Immature natural killer cell (primary cell): ENCODE measurements at regions not wholly inside any gene's neighbourhood (a gene's known extent, or its start where the extent isn't known, plus 50 kb on each side); places are given as distances from the start of the nearest gene placed in this dataset.

ENCODE experiments used
- DNase-seq, 3 donors: peaks; one replicate each; pipeline ENCODE4 v3.0.0; 2022; ENCODE audit warnings: mixed read lengths in 1 of 3
- H3K27ac Mint-ChIP-seq, 6 donors: one replicate each; pipeline ENCODE4 v1.8.0; 2020; ENCODE audit warnings: mixed read lengths in 6 of 6, mild to moderate bottlenecking in 5 of 6, inconsistent platforms in 4 of 6, moderate library complexity in 3 of 6
- H3K27me3 Mint-ChIP-seq, 3 donors: one replicate each; pipeline ENCODE4 v1.8.0; 2020 to 2021; ENCODE audit warnings: low read depth in 3 of 3, mild to moderate bottlenecking in 3 of 3, mixed read lengths in 3 of 3, moderate library complexity in 3 of 3, inconsistent platforms in 1 of 3
- H3K36me3 Mint-ChIP-seq, 3 donors: one replicate each; pipeline ENCODE4 v1.8.0; 2020; ENCODE audit warnings: mixed read lengths in 3 of 3, inconsistent platforms in 2 of 3, mild to moderate bottlenecking in 2 of 3
- H3K4me1 Mint-ChIP-seq, 2 donors: one replicate each; pipeline ENCODE4 v1.8.0; 2020; ENCODE audit warnings: inconsistent platforms in 2 of 2, mild to moderate bottlenecking in 2 of 2, mixed read lengths in 2 of 2, moderate library complexity in 1 of 2
- H3K4me3 Mint-ChIP-seq, 5 donors: one replicate each; pipeline ENCODE4 v1.8.0; 2020; ENCODE audit warnings: mild to moderate bottlenecking in 5 of 5, mixed read lengths in 5 of 5, inconsistent platforms in 3 of 5, moderate library complexity in 3 of 5
- H3K9me3 Mint-ChIP-seq, 6 donors: one replicate each; pipeline ENCODE4 v1.8.0; 2020; ENCODE audit warnings: mild to moderate bottlenecking in 6 of 6, mixed read lengths in 6 of 6, inconsistent platforms in 4 of 6, moderate library complexity in 3 of 6

DNA sequence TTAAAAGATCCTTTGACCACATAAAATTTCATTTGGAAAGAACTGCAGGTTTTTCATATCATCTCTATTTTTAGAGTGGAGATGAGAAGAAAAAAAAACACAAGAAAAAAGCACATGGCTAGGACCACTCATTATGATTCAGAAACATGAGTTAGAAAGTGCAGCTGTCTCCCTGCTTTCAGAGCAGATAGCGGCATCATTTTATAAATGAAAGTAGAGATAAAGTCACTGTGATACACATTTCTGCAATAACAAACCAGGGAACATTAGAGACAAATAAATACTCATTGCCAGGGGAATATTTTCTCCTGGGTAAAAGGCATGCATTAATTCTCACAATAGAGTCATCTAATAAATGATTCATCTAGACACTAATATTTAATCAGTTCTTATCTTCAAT is 87.5 kb upstream of the PLPPR4 start:
- Mint-ChIP-seq H3K9me3 (no peaks in the 10 kb centered on the region), H3K27me3 (peaks cover 0 to 3% (median 0%) of the 10 kb centered on the region in 3 donors), H3K27ac (no peak overlapping the region), H3K36me3 (no peaks in the 10 kb centered on the region), H3K4me3 (no peak overlapping the region), H3K4me1 (no peaks in the 10 kb centered on the region)
- DNase-seq = no peak

- H3K4me1 Mint-ChIP-seq = no peaks in the 10 kb centered on the region
- H3K4me3 Mint-ChIP-seq = no peak overlapping the region
- no peaks in the 10 kb centered on the region for H3K9me3 Mint-ChIP-seq
- DNase-seq = no peak
- H3K36me3 Mint-ChIP-seq = no peaks in the 10 kb centered on the region
- no peak overlapping the region for H3K27ac Mint-ChIP-seq
- H3K27me3 Mint-ChIP-seq = peaks cover 0 to 3% (median 0%) of the 10 kb centered on the region in 3 donors
Measured at GRCh38 chr1:99177465-99177864, 86.8 kb upstream of the PLPPR4 start.

GRCh38 chr1:99180343-99180808 is 83.9 kb upstream of the PLPPR4 start:
- Mint-ChIP-seq H3K36me3 (no peaks in the 10 kb centered on the region), H3K4me1 (no peaks in the 10 kb centered on the region), H3K9me3 (no peaks in the 10 kb centered on the region), H3K4me3 (no peak overlapping the region), H3K27ac (no peak overlapping the region), H3K27me3 (peaks cover 0 to 3% (median 0%) of the 10 kb centered on the region in 3 donors)
- DNase-seq = peak; percentile 6 to 32 (median 22)

DNA sequence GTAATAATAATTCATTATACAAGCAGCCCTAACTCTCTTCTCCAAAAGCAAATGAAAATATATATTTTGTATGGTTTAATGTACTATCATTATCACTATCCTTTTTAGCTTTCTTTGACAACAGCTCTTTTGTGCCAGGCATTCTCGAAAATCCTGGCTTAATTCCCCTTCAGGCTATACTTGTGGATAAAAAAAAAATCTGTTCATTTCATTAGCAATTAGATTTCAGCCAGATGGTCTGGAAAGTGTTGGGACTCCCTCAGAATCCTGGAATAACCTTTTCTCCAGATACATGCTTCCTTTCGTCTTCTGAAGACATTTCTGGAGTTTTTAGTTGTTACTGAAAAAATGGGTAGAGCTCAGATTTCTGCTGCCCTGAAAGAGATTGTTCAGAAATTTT is 83.4 kb upstream of the PLPPR4 start:
- Mint-ChIP-seq H3K4me1 (no peaks in the 10 kb centered on the region), H3K27ac (no peak overlapping the region), H3K27me3 (peaks cover 0 to 1% (median 0%) of the 10 kb centered on the region in 3 donors), H3K9me3 (no peaks in the 10 kb centered on the region), H3K36me3 (no peaks in the 10 kb centered on the region), H3K4me3 (no peak overlapping the region)
- DNase-seq = no peak

DNA sequence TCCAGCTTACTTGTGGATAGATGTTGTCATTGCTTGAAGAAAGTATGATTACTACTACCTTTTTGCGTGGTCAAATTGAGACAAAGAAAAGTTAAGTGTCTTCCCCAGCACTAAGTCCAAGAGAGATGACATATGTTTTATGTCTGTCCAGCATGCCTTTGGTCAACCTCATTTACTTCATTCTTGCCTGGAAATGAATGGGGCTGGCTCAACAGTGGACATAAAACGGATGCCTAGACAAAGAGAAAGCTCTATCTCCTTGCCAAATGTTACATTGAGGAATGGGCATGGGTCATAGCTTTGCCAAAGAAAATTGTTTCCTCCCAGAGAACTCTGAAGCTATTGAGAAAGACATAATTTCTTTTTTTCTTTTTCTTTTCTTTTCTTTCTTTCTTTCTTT is 82.4 kb upstream of the PLPPR4 start:
- no peaks in the 10 kb centered on the region for H3K9me3 Mint-ChIP-seq
- no peaks in the 10 kb centered on the region for H3K4me1 Mint-ChIP-seq
- H3K36me3 Mint-ChIP-seq = no peaks in the 10 kb centered on the region
- H3K27me3 Mint-ChIP-seq = no peaks in the 10 kb centered on the region
- H3K4me3 Mint-ChIP-seq = no peak overlapping the region
- DNase-seq = no peak
- H3K27ac Mint-ChIP-seq = no peak overlapping the region

DNA sequence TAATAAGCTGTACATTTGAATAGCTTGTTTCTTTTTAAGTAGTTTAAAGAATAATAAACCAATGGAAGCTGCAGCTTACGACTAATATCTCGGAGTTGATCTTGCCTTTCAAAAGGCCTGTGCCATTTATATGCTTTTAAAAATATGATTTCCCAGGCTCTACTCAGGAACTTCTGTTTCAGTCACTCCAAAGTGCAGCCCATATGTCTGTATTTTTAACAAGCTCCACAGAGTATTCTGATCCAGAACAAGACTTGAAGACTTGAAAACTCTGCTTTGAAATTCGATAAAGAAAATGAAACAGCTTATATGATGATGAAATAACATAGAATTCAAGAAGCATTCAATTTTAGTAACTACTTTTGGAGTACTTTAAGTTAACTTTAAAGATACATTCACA is 79.1 kb upstream of the PLPPR4 start:
- H3K9me3 Mint-ChIP-seq = peaks cover 0 to 1% (median 0%) of the 10 kb centered on the region in 6 donors
- no peak overlapping the region for H3K4me3 Mint-ChIP-seq
- H3K4me1 Mint-ChIP-seq = no peaks in the 10 kb centered on the region
- H3K27ac Mint-ChIP-seq = no peak overlapping the region
- no peak for DNase-seq
- H3K27me3 Mint-ChIP-seq = no peaks in the 10 kb centered on the region
- H3K36me3 Mint-ChIP-seq = no peaks in the 10 kb centered on the region

DNA sequence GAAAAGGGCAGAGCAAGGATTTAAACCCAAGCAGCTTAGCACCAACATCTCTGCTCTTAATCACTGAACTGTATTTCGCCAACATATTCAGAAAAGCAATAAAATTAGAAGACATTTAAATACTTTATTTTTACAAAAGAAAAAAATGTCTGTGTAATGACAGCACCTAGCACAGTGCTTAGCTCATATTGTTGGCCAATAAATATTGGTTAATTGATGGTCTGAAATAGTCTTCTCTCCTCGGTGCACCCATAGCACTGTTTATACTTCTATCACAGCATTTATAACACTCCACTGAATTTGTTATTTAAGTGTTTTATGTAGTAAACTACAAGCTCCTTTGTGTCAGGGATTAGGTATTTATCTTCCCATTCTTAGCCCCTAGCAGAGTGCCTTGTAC is 70.9 kb upstream of the PLPPR4 start:
- Mint-ChIP-seq H3K4me3 (no peak overlapping the region), H3K36me3 (no peaks in the 10 kb centered on the region), H3K4me1 (no peaks in the 10 kb centered on the region), H3K27ac (no peak overlapping the region), H3K27me3 (peaks cover 0 to 3% (median 0%) of the 10 kb centered on the region in 3 donors), H3K9me3 (peaks cover 0 to 8% (median 0%) of the 10 kb centered on the region in 6 donors)
- DNase-seq = no peak

DNA sequence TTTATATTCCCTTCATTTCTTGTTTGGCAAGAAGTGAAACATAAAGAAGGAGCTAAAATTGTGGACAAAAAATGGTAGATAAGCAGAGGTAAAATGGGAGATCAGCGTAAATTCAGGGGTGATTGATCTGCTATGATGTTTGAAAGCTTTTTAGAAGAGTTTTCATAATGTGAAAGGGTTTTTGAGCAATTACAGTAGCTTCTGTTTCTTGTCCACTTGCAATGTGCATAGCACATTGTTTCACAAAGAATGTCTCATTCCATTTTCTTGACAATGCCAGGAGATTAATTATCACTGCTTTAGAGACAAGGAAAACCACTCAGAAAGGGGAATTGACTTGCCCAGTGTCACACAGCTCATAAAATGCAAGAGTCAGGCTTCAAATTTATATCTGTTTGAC is 65.9 kb upstream of the PLPPR4 start:
- Mint-ChIP-seq H3K27ac (no peak overlapping the region), H3K9me3 (peaks cover 0 to 10% (median 0%) of the 10 kb centered on the region in 6 donors), H3K4me3 (no peak overlapping the region), H3K4me1 (no peaks in the 10 kb centered on the region), H3K27me3 (peaks cover 0 to 5% (median 1%) of the 10 kb centered on the region in 3 donors), H3K36me3 (no peaks in the 10 kb centered on the region)
- DNase-seq = no peak

DNA sequence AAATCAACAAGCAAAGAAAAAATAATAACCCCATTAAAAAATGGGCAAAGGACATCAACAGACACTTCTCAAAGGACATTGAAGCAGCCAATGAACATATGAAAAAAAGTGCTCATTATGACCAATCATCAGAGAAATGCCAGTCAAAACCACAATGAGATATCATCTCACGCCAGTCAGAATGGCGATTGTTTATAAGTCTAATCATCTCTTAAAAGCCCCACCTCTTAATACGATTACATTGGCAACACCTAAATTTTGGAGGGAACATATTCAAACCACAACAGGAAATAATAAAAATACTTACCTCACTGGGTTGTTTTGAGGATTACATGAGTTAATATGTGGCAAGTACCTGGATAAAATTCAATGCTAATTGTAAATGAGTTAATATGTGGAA is 57.1 kb upstream of the PLPPR4 start:
- DNase-seq = no peak
- no peaks in the 10 kb centered on the region for H3K4me1 Mint-ChIP-seq
- H3K27ac Mint-ChIP-seq = no peak overlapping the region
- H3K9me3 Mint-ChIP-seq = peaks cover 0 to 6% (median 4%) of the 10 kb centered on the region in 6 donors
- H3K4me3 Mint-ChIP-seq = no peak overlapping the region
- H3K36me3 Mint-ChIP-seq = no peaks in the 10 kb centered on the region
- H3K27me3 Mint-ChIP-seq = no peaks in the 10 kb centered on the region
